ENCODE measurements at regions not wholly inside any gene's neighbourhood (a gene's known extent, or its start where the extent isn't known, plus 50 kb on each side); places are given as distances from the start of the nearest gene placed in this dataset.

DNA sequence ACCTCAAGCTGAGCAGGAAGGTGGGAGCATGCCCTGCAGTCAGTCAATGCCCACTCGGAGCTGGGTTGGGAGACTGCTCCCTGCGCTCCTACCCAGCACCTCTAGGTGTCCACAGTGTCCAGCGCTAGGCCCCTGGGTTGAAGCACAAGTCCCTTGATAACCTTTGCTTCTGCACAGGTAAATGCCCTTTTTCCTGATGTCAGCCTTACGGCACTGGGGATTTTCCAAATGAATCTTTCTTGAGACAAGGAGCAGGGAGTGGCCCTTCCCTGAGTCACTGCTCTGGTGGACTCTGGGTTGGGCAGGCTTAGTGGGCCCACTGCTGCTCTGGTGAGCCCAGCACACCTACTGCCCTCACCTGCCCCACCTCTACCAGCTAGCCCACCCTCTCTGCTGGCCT is 61.9 kb upstream of the OPN4 start:
- TF ChIP-seq CTCF (IDR thresholded peaks at IDR 0.05; ENCODE audit: low read length, missing control alignments) = no peak
- no peak for DNase-seq (ENCODE audit: low read depth)
- no peak overlapping the region for H3K4me3 ChIP-seq (replicated peaks; ENCODE audit: low read depth, low read length)

GRCh38 chr10:86594535-86594934 is 59.8 kb upstream of the OPN4 start:
- H3K4me3 ChIP-seq (replicated peaks; ENCODE audit: low read depth, low read length) = no peak overlapping the region
- no peak for TF ChIP-seq CTCF (IDR thresholded peaks at IDR 0.05; ENCODE audit: low read length, missing control alignments)
- peak; percentile 42 for DNase-seq (ENCODE audit: low read depth)

DNA sequence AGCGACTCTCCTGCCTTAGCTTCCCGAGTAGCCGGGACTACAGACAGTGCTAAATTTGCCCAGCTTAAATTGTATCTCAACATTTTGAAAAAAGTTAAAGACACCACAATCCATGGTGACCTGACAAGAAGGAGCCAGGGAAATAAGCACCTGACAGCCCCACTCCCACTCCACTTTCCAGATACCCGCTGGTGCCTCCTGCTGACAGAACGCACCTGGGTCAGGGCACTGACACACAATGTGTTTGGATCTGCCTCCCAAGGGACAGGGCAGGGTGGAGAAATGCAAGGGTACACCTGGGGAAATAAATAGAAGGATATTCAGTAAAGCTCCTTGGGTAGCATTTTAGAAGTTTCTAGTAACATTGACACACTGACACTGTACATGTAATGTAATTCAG is 58.9 kb upstream of the OPN4 start:
- no peak overlapping the region for H3K4me3 ChIP-seq (replicated peaks; ENCODE audit: low read depth, low read length)
- no peak for TF ChIP-seq CTCF (IDR thresholded peaks at IDR 0.05; ENCODE audit: low read length, missing control alignments)
- DNase-seq (ENCODE audit: low read depth) = no peak

GRCh38 chr10:86596266-86596665 is 58.1 kb upstream of the OPN4 start:
- no peak for TF ChIP-seq CTCF (IDR thresholded peaks at IDR 0.05; ENCODE audit: low read length, missing control alignments)
- DNase-seq (ENCODE audit: low read depth) = peak; percentile 11
- no peak overlapping the region for H3K4me3 ChIP-seq (replicated peaks; ENCODE audit: low read depth, low read length)

- DNase-seq (ENCODE audit: low read depth) = no peak
- no peak for TF ChIP-seq CTCF (IDR thresholded peaks at IDR 0.05; ENCODE audit: low read length, missing control alignments)
- no peak overlapping the region for H3K4me3 ChIP-seq (replicated peaks; ENCODE audit: low read depth, low read length)
These were observed 57.0 kb upstream of the OPN4 start for GRCh38 chr10:86597306-86597705.

DNA sequence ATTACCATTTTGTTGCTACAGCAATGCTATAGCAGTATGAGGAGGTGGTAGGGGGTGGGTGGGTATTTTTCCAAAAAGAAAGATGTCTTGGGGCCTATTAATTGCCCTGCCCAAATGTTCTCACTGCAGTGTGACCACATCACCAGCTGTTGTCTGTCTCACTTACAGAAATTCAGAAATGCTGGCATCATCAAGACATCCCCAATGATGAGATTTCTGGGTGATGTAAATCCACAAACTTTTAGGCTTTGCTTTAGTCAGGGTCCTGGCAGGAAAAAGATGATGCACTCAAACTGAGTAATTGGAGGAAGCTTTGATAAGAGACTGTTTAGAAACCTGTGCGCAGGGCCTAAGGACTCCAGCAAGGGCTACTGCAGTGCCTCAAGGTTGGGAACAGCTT is 56.2 kb upstream of the OPN4 start:
- no peak overlapping the region for H3K4me3 ChIP-seq (replicated peaks; ENCODE audit: low read depth, low read length)
- DNase-seq (ENCODE audit: low read depth) = no peak
- no peak for TF ChIP-seq CTCF (IDR thresholded peaks at IDR 0.05; ENCODE audit: low read length, missing control alignments)

DNA sequence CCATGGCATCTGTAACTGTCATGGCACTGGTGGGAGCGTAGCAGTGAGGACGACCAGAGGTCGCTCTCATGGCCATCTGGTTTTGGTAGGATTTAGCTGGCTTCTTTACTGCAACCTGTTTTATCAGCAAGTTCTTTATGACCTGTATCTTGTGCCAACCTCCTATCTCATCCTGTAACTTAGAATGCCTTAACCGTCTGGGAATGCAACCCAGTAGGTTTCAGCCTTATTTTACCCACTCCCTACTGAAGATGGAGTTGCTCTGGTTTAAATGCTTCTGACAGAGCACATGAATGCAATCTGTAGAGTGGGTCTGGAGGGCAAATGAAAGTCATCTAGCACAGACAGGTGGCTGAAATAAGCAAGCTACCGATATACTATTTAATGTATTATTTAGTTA is 55.3 kb upstream of the OPN4 start:
- TF ChIP-seq CTCF (IDR thresholded peaks at IDR 0.05; ENCODE audit: low read length, missing control alignments) = no peak
- no peak for DNase-seq (ENCODE audit: low read depth)
- no peak overlapping the region for H3K4me3 ChIP-seq (replicated peaks; ENCODE audit: low read depth, low read length)

All from fibroblast of pulmonary artery (primary cell).